ENCODE measurements at regions not wholly inside any gene's neighbourhood (a gene's known extent, or its start where the extent isn't known, plus 50 kb on each side); places are given as distances from the start of the nearest gene placed in this dataset.

GRCh38 chr7:49433794-49434193 is 339.6 kb upstream of the VWC2 start:
- ChIA-PET POLR2A (no interaction called here), CTCF (no interaction called here)
- Mint-ChIP-seq H3K9me3 (peaks cover 2% of the 10 kb centered on the region), H3K4me3 (no peak overlapping the region), H3K4me1 (no peaks in the 10 kb centered on the region), H3K27me3 (no peaks in the 10 kb centered on the region), H3K36me3 (ENCODE audit: low read depth) (no peaks in the 10 kb centered on the region), H3K27ac (no peak overlapping the region)
- no peak for DNase-seq

GRCh38 chr7:49434846-49435245 is 338.6 kb upstream of the VWC2 start:
- no peaks in the 10 kb centered on the region for H3K4me1 Mint-ChIP-seq
- no peak overlapping the region for H3K27ac Mint-ChIP-seq
- ChIA-PET CTCF (no interaction called here), POLR2A (no interaction called here)
- no peaks in the 10 kb centered on the region for H3K36me3 Mint-ChIP-seq (ENCODE audit: low read depth)
- no peaks in the 10 kb centered on the region for H3K27me3 Mint-ChIP-seq
- H3K9me3 Mint-ChIP-seq: peaks cover 2% of the 10 kb centered on the region
- H3K4me3 Mint-ChIP-seq: no peak overlapping the region
- DNase-seq: no peak

- no peak for DNase-seq
- ChIA-PET CTCF (no interaction called here), POLR2A (no interaction called here)
- Mint-ChIP-seq H3K4me3 (no peak overlapping the region), H3K4me1 (no peaks in the 10 kb centered on the region), H3K9me3 (peaks cover 2% of the 10 kb centered on the region), H3K27ac (no peak overlapping the region), H3K27me3 (no peaks in the 10 kb centered on the region), H3K36me3 (ENCODE audit: low read depth) (no peaks in the 10 kb centered on the region)
These were observed 335.2 kb upstream of the VWC2 start for GRCh38 chr7:49438281-49438680.

GRCh38 chr7:49443515-49443914 is 329.9 kb upstream of the VWC2 start:
- H3K9me3 Mint-ChIP-seq: no peaks in the 10 kb centered on the region
- no peak overlapping the region for H3K27ac Mint-ChIP-seq
- no peak overlapping the region for H3K4me3 Mint-ChIP-seq
- no peaks in the 10 kb centered on the region for H3K36me3 Mint-ChIP-seq (ENCODE audit: low read depth)
- H3K27me3 Mint-ChIP-seq: no peaks in the 10 kb centered on the region
- H3K4me1 Mint-ChIP-seq: no peaks in the 10 kb centered on the region
- ChIA-PET CTCF (no interaction called here), POLR2A (no interaction called here)
- DNase-seq: no peak

- ChIA-PET POLR2A (no interaction called here), CTCF (no interaction called here)
- peaks cover 8% of the 10 kb centered on the region for H3K9me3 Mint-ChIP-seq
- H3K27me3 Mint-ChIP-seq: no peaks in the 10 kb centered on the region
- H3K36me3 Mint-ChIP-seq (ENCODE audit: low read depth): no peaks in the 10 kb centered on the region
- no peak for DNase-seq
- no peak overlapping the region for H3K27ac Mint-ChIP-seq
- no peak overlapping the region for H3K4me3 Mint-ChIP-seq
- no peaks in the 10 kb centered on the region for H3K4me1 Mint-ChIP-seq
These were observed 320.0 kb upstream of the VWC2 start for GRCh38 chr7:49453486-49453885.

- H3K27me3 Mint-ChIP-seq: no peaks in the 10 kb centered on the region
- DNase-seq: no peak
- H3K36me3 Mint-ChIP-seq (ENCODE audit: low read depth): no peaks in the 10 kb centered on the region
- ChIA-PET CTCF (no interaction called here), POLR2A (no interaction called here)
- H3K9me3 Mint-ChIP-seq: peaks cover 3% of the 10 kb centered on the region
- H3K4me1 Mint-ChIP-seq: no peaks in the 10 kb centered on the region
- H3K4me3 Mint-ChIP-seq: no peak overlapping the region
- H3K27ac Mint-ChIP-seq: no peak overlapping the region
These were observed 294.0 kb upstream of the VWC2 start for GRCh38 chr7:49479441-49479840.

- POLR2A ChIA-PET: no interaction called here
- DNase-seq: no peak
- no peaks in the 10 kb centered on the region for H3K36me3 Mint-ChIP-seq (ENCODE audit: low read depth)
- peaks cover 3% of the 10 kb centered on the region for H3K9me3 Mint-ChIP-seq
- no peaks in the 10 kb centered on the region for H3K27me3 Mint-ChIP-seq
- H3K4me3 Mint-ChIP-seq: no peak overlapping the region
- CTCF ChIA-PET: no interaction called here
- H3K4me1 Mint-ChIP-seq: no peaks in the 10 kb centered on the region
- no peak overlapping the region for H3K27ac Mint-ChIP-seq
These were observed 293.4 kb upstream of the VWC2 start for GRCh38 chr7:49479936-49480544.

- H3K36me3 Mint-ChIP-seq (ENCODE audit: low read depth): no peaks in the 10 kb centered on the region
- POLR2A ChIA-PET: no interaction called here
- CTCF ChIA-PET: no interaction called here
These were observed 292.4 kb upstream of the VWC2 start for GRCh38 chr7:49481075-49481474.

GRCh38 chr7:49483142-49483541 is 290.3 kb upstream of the VWC2 start:
- no peaks in the 10 kb centered on the region for H3K27me3 Mint-ChIP-seq
- H3K9me3 Mint-ChIP-seq: peaks cover 3% of the 10 kb centered on the region
- H3K27ac Mint-ChIP-seq: no peak overlapping the region
- no peak overlapping the region for H3K4me3 Mint-ChIP-seq
- CTCF ChIA-PET: no interaction called here
- no peaks in the 10 kb centered on the region for H3K36me3 Mint-ChIP-seq (ENCODE audit: low read depth)
- POLR2A ChIA-PET: no interaction called here
- DNase-seq: no peak
- no peaks in the 10 kb centered on the region for H3K4me1 Mint-ChIP-seq

More at GRCh38 chr7:49481075-49481474, 292.4 kb upstream of the VWC2 start:
- no peak for DNase-seq
- Mint-ChIP-seq H3K27me3 (no peaks in the 10 kb centered on the region), H3K27ac (no peak overlapping the region), H3K4me3 (no peak overlapping the region), H3K9me3 (peaks cover 3% of the 10 kb centered on the region), H3K4me1 (no peaks in the 10 kb centered on the region)

- POLR2A ChIA-PET: no interaction called here
- no peaks in the 10 kb centered on the region for H3K4me1 Mint-ChIP-seq
- H3K27me3 Mint-ChIP-seq: no peaks in the 10 kb centered on the region
- DNase-seq: no peak
- CTCF ChIA-PET: no interaction called here
- H3K36me3 Mint-ChIP-seq (ENCODE audit: low read depth): no peaks in the 10 kb centered on the region
- no peak overlapping the region for H3K4me3 Mint-ChIP-seq
- H3K9me3 Mint-ChIP-seq: peaks cover 3% of the 10 kb centered on the region
- no peak overlapping the region for H3K27ac Mint-ChIP-seq
These were observed 286.2 kb upstream of the VWC2 start for GRCh38 chr7:49486974-49487829.

GRCh38 chr7:49487830-49488140 is 285.7 kb upstream of the VWC2 start:
- no peaks in the 10 kb centered on the region for H3K4me1 Mint-ChIP-seq
- POLR2A ChIA-PET: no interaction called here
- no peak for DNase-seq
- H3K4me3 Mint-ChIP-seq: no peak overlapping the region
- no peaks in the 10 kb centered on the region for H3K27me3 Mint-ChIP-seq
- no peaks in the 10 kb centered on the region for H3K36me3 Mint-ChIP-seq (ENCODE audit: low read depth)
- H3K27ac Mint-ChIP-seq: no peak overlapping the region
- CTCF ChIA-PET: no interaction called here
- peaks cover 3% of the 10 kb centered on the region for H3K9me3 Mint-ChIP-seq

GRCh38 chr7:49488573-49488972 is 284.9 kb upstream of the VWC2 start:
- CTCF ChIA-PET: no interaction called here

GRCh38 chr7:49497471-49497870 is 276.0 kb upstream of the VWC2 start:
- Mint-ChIP-seq H3K27ac (no peak overlapping the region), H3K9me3 (peaks cover 9% of the 10 kb centered on the region), H3K4me3 (no peak overlapping the region), H3K4me1 (no peaks in the 10 kb centered on the region), H3K36me3 (ENCODE audit: low read depth) (no peaks in the 10 kb centered on the region), H3K27me3 (no peaks in the 10 kb centered on the region)
- ChIA-PET CTCF (no interaction called here), POLR2A (no interaction called here)
- no peak for DNase-seq

More at GRCh38 chr7:49488573-49488972, 284.9 kb upstream of the VWC2 start:
- Mint-ChIP-seq H3K36me3 (ENCODE audit: low read depth) (no peaks in the 10 kb centered on the region), H3K27ac (no peak overlapping the region), H3K4me3 (no peak overlapping the region), H3K27me3 (no peaks in the 10 kb centered on the region), H3K4me1 (no peaks in the 10 kb centered on the region), H3K9me3 (peaks cover under 1% of the 10 kb centered on the region)
- POLR2A ChIA-PET: no interaction called here
- no peak for DNase-seq

- no peaks in the 10 kb centered on the region for H3K4me1 Mint-ChIP-seq
- no peak overlapping the region for H3K4me3 Mint-ChIP-seq
- H3K36me3 Mint-ChIP-seq (ENCODE audit: low read depth): no peaks in the 10 kb centered on the region
- no peak overlapping the region for H3K27ac Mint-ChIP-seq
- POLR2A ChIA-PET: no interaction called here
- CTCF ChIA-PET: no interaction called here
- DNase-seq: no peak
- no peaks in the 10 kb centered on the region for H3K27me3 Mint-ChIP-seq
- H3K9me3 Mint-ChIP-seq: peaks cover 9% of the 10 kb centered on the region
These were observed 272.7 kb upstream of the VWC2 start for GRCh38 chr7:49500741-49501140.

All from activated CD4-positive, alpha-beta memory T cell treated with anti-CD3 and anti-CD28 coated beads, Interleukin-2, amount 10 ng/mL, durations not matched to agents 7 days and 5 days (primary cell).